ENCODE measurements at regions not wholly inside any gene's neighbourhood (a gene's known extent, or its start where the extent isn't known, plus 50 kb on each side); places are given as distances from the start of the nearest gene placed in this dataset.
A peak's percentile ranks its signal among the peaks of the same experiment; 100 is the strongest.

GRCh38 chr7:45235905-45236304, 78.3 kb downstream of the RAMP3 start:
- DNase-seq (ENCODE audit: low read depth in 2 of 2) = no peak

GRCh38 chr7:45236666-45237065, 79.1 kb downstream of the RAMP3 start:
- DNase-seq (ENCODE audit: low read depth in 2 of 2) = no peak

GRCh38 chr7:45237788-45238461, 80.3 kb downstream of the RAMP3 start:
- no peak for DNase-seq (ENCODE audit: low read depth in 2 of 2)

- no peak for DNase-seq (ENCODE audit: low read depth in 2 of 2)
Observed at GRCh38 chr7:45238806-45239205, 81.2 kb downstream of the RAMP3 start.

GRCh38 chr7:45239486-45239885, 81.9 kb downstream of the RAMP3 start:
- no peak for DNase-seq (ENCODE audit: low read depth in 2 of 2)

- no peak for DNase-seq (ENCODE audit: low read depth in 2 of 2)
Observed at GRCh38 chr7:45240273-45240771, 82.7 kb downstream of the RAMP3 start.

GRCh38 chr7:45240926-45241325, 83.3 kb downstream of the RAMP3 start:
- DNase-seq (ENCODE audit: low read depth in 2 of 2) = no peak

GRCh38 chr7:45241339-45242109, 83.9 kb downstream of the RAMP3 start:
- DNase-seq (ENCODE audit: low read depth in 2 of 2) = no peak

- no peak for DNase-seq (ENCODE audit: low read depth in 2 of 2)
Observed at GRCh38 chr7:45242261-45242660, 84.7 kb downstream of the RAMP3 start.

GRCh38 chr7:45242698-45243097, 85.1 kb downstream of the RAMP3 start:
- no peak for DNase-seq (ENCODE audit: low read depth in 2 of 2)

GRCh38 chr7:45244981-45245380, 87.4 kb downstream of the RAMP3 start:
- DNase-seq (ENCODE audit: low read depth in 2 of 2) = no peak

- DNase-seq (ENCODE audit: low read depth in 2 of 2) = no peak
Observed at GRCh38 chr7:45246339-45246738, 88.7 kb downstream of the RAMP3 start.

GRCh38 chr7:45252248-45252647, 94.7 kb downstream of the RAMP3 start:
- no peak for DNase-seq (ENCODE audit: low read depth in 2 of 2)

GRCh38 chr7:45252857-45253256, 95.3 kb downstream of the RAMP3 start:
- no peak for DNase-seq (ENCODE audit: low read depth in 2 of 2)

- no peak for DNase-seq (ENCODE audit: low read depth in 2 of 2)
Observed at GRCh38 chr7:45253368-45253767, 95.8 kb downstream of the RAMP3 start.

GRCh38 chr7:45255187-45255586, 97.6 kb downstream of the RAMP3 start:
- no peak for DNase-seq (ENCODE audit: low read depth in 2 of 2)

GRCh38 chr7:45256309-45256708, 98.7 kb downstream of the RAMP3 start:
- DNase-seq (ENCODE audit: low read depth in 2 of 2) = no peak

- DNase-seq (ENCODE audit: low read depth in 2 of 2) = no peak
Observed at GRCh38 chr7:45256775-45257174, 99.2 kb downstream of the RAMP3 start.

- no peak for DNase-seq (ENCODE audit: low read depth in 2 of 2)
Observed at GRCh38 chr7:45257284-45257683, 99.7 kb downstream of the RAMP3 start.

GRCh38 chr7:45258533-45259226, 101.1 kb downstream of the RAMP3 start:
- no peak for DNase-seq (ENCODE audit: low read depth in 2 of 2)

GRCh38 chr7:45259227-45259596, 101.6 kb downstream of the RAMP3 start:
- DNase-seq (ENCODE audit: low read depth in 2 of 2) = no peak

- DNase-seq (ENCODE audit: low read depth in 2 of 2) = peak; percentile 54 to 71
Observed at GRCh38 chr7:45259966-45260646, 102.5 kb downstream of the RAMP3 start.

Measured in stimulated activated CD4-positive, alpha-beta T cell treated with anti-CD3 and anti-CD28 coated beads, Interleukin-1b, Interleukin-23, amount 100 ng/mL, for 4 hours (primary cell).